Vagina (tissue), 2 donors: ENCODE measurements at regions not wholly inside any gene's neighbourhood (a gene's known extent, or its start where the extent isn't known, plus 50 kb on each side); places are given as distances from the start of the nearest gene placed in this dataset.
A peak's percentile ranks its signal among the peaks of the same experiment; 100 is the strongest.

Source experiments
- DNase-seq, 2 donors: peaks; one replicate each; pipeline ENCODE4 v3.0.0-alpha.2; 2017; ENCODE audit errors: extremely low spot score in 2 of 2
- H3K27ac ChIP-seq: fragments of 200-600 bp; sonication (generic); one replicate; pipeline ENCODE4 v1.5.1; 2019
- H3K27me3 ChIP-seq: fragments of 200-600 bp; sonication (generic); one replicate; pipeline ENCODE4 v1.5.1; 2019
- H3K36me3 ChIP-seq, 2 donors: fragments of 200-600 bp; sonication (generic); one replicate each; pipeline ENCODE4 v1.5.1; 2017 to 2019
- H3K4me1 ChIP-seq: fragments of 200-600 bp; sonication (generic); one replicate; pipeline ENCODE4 v1.5.1; 2019
- H3K4me3 ChIP-seq, 2 donors: fragments of 200-600 bp; sonication (generic); 1 replicate in 1 of 2; 2 replicates in 1 of 2; pipeline ENCODE4 v1.5.1; 2016 to 2019
- H3K9me3 ChIP-seq: fragments of 200-600 bp; sonication (generic); one replicate; pipeline ENCODE4 v1.5.1; 2019
- POLR2A ChIP-seq, 2 donors: fragments of 450-650 bp; IDR thresholded peaks; one replicate each; pipeline ENCODE4 v1.6.1; 2017; ENCODE audit warnings: antibody characterized with exemption in 2 of 2, mild to moderate bottlenecking in 2 of 2, moderate library complexity in 2 of 2
- POLR2AphosphoS5 ChIP-seq, 2 donors: sonication (generic); formaldehyde crosslinking; IDR thresholded peaks; one replicate each; pipeline ENCODE4 v1.9.0; 2017; ENCODE audit warnings: antibody characterized with exemption in 2 of 2, mild to moderate bottlenecking in 2 of 2, low read depth in 1 of 2; ENCODE audit not compliant: insufficient read depth in 1 of 2
- intact Hi-C: fragments of 100-400 bp; cut with DNase I; formaldehyde crosslinking; loops from one replicate; pipeline ENCODE4 v1.15.1; 2023
- TF ChIP-seq, protein P1 (sequence below), 3 experiments: fragments of 450-650 bp in 2 of 3; fragments of 200-600 bp in 1 of 3; sonication (generic) in 1 of 3; IDR thresholded peaks; one replicate each; pipeline ENCODE4 v1.5.1; 2017 to 2019; ENCODE audit warnings: antibody characterized with exemption in 3 of 3, mild to moderate bottlenecking in 2 of 3, moderate library complexity in 2 of 3

DNA sequence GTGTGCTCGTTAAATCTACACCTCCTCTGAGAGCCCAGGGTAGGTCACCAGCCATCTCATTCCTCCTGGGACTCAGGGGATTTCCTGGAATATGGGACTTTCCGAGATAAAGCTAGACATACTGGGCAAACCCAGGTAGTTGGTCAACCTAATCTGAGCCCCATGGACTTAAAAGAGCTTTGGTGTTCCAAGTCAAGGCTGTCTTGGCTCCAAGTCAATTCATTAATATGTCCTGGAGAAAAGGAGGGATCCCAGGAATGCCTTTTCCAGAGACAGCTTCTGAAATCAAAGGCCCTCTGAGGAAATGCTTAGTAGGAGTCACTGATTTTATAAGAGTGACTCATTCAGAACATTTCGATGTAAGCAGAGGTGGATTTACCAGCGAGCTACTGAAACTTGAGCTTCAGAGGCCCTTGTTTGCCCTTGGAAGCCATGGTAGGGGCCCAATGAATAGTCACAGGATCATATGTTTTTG lies 137.3 kb upstream of the UBE2E1 start:
- Histone ChIP-seq H3K4me3 (no peak overlapping the region), H3K27me3 (no peaks in the 10 kb centered on the region), H3K36me3 (no peaks in the 10 kb centered on the region), H3K9me3 (no peaks in the 10 kb centered on the region), H3K27ac (no peak overlapping the region), H3K4me1 (peaks cover 32% of the 10 kb centered on the region)
- no peak for DNase-seq
- intact Hi-C loops: no loop called here
- TF ChIP-seq POLR2A (IDR thresholded peaks at IDR 0.05): no peak
- TF ChIP-seq, protein P1, sequence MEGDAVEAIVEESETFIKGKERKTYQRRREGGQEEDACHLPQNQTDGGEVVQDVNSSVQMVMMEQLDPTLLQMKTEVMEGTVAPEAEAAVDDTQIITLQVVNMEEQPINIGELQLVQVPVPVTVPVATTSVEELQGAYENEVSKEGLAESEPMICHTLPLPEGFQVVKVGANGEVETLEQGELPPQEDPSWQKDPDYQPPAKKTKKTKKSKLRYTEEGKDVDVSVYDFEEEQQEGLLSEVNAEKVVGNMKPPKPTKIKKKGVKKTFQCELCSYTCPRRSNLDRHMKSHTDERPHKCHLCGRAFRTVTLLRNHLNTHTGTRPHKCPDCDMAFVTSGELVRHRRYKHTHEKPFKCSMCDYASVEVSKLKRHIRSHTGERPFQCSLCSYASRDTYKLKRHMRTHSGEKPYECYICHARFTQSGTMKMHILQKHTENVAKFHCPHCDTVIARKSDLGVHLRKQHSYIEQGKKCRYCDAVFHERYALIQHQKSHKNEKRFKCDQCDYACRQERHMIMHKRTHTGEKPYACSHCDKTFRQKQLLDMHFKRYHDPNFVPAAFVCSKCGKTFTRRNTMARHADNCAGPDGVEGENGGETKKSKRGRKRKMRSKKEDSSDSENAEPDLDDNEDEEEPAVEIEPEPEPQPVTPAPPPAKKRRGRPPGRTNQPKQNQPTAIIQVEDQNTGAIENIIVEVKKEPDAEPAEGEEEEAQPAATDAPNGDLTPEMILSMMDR (IDR thresholded peaks at IDR 0.05): no peak
- peak in 1 of 2 donors; percentile 74 for TF ChIP-seq POLR2AphosphoS5 (IDR thresholded peaks at IDR 0.05; ENCODE audit: insufficient read depth in 1 of 2, low read depth in 1 of 2)

DNA sequence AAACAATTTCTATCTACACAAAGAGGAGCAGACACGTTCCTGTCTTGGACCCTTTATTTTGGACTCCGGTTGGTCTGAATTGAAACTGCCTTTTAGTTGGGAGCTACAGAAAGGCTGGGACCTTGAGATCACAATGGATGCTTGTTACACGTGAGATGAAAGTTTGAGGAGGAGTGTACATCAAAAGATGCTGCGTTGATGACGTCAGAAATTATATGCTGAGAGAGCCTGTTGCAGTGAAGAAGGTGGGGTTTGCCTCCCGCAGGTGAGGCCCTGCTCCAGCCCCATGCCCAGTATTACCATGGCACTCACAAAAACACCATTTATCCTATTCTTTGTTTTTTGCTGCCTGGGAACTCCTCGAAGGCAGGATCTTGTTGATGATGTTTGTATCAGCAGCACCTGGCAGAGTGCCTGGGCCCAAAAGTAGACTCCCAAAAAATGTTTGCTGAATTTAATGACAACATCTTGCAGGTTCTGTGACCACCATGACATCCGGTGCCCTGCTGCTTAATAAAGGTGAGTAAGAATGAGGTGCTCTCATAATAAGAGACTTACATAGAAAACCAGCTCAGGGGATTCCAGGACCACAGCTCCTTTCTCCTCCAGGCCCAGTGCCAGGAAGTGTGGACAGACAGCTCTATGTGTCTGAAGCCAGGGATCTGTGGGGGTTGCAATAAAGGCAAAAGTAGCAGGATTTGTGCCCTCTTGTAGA lies 136.1 kb upstream of the UBE2E1 start:
- Histone ChIP-seq H3K9me3 (no peaks in the 10 kb centered on the region), H3K4me3 (no peak overlapping the region), H3K27me3 (no peaks in the 10 kb centered on the region), H3K4me1 (peaks cover 23% of the 10 kb centered on the region), H3K36me3 (no peaks in the 10 kb centered on the region), H3K27ac (no peak overlapping the region)
- TF ChIP-seq, protein P1 (IDR thresholded peaks at IDR 0.05): no peak
- TF ChIP-seq POLR2AphosphoS5 (IDR thresholded peaks at IDR 0.05; ENCODE audit: insufficient read depth in 1 of 2, low read depth in 1 of 2): no peak
- no peak for TF ChIP-seq POLR2A (IDR thresholded peaks at IDR 0.05)
- intact Hi-C loops: no loop called here
- DNase-seq: no peak

DNA sequence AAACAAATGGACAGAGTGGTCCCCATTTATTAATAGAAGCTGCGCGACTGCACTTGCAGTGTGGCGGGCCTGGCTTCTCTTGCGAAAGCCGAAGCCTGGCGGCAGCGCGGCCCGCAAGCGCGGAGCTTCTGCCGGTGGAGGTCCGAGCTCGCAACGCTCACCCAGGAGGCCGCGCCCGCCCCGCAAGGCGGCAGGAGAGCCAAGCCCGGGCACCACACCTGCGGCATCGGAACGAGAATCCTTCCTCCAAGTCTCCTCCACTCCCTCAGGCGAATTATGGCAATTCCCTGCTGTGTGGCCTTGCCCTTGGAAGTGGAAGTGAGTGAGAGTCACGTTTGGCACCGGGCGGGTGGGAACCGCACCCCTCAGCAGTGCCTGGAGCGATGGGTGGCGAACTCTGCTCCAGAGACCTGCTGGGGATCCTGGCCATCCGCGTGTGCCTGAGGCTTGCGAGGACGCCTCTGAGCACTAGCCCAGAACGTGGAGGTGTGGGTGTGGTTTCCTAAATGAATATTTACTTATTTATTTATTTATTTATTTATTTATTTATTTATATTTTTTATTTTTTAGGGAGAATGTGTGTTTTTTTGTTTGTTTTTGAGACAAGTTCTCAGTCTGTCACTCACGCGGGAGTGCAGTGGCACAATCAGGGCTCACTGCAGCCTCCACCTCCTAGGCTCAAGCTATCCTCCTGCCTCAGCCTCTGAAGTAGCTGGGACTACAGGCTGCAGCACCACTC lies 133.7 kb upstream of the UBE2E1 start:
- Histone ChIP-seq H3K9me3 (no peaks in the 10 kb centered on the region), H3K36me3 (no peaks in the 10 kb centered on the region), H3K4me1 (peaks cover 23% of the 10 kb centered on the region), H3K27ac (no peak overlapping the region), H3K27me3 (no peaks in the 10 kb centered on the region), H3K4me3 (peak overlapping the region; percentile 30 to 32)
- TF ChIP-seq, protein P1 (IDR thresholded peaks at IDR 0.05): no peak
- TF ChIP-seq POLR2AphosphoS5 (IDR thresholded peaks at IDR 0.05; ENCODE audit: insufficient read depth in 1 of 2, low read depth in 1 of 2) (no peak), POLR2A (IDR thresholded peaks at IDR 0.05) (no peak)
- intact Hi-C loops: no loop called here
- DNase-seq: no peak

DNA sequence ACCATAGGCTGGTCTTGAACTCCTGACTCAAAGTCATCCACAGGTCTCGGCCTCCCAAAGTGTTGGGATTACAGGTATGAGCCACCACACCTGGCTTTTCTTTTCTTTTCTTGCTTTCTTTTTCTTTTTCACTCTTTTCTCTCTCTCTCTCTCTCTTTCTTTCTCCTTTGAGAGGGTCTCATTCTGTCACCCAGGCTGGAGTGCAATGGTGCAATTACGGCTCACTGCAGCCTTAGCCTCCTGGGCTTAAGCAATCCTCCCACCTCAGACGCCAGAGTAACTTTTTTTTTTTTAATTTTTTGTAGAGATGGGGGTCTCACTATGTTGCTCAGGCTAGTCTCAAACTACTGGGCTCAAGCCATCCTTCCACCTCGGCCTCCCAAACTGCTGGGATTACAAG lies 133.1 kb upstream of the UBE2E1 start:
- Histone ChIP-seq H3K36me3 (no peaks in the 10 kb centered on the region), H3K9me3 (no peaks in the 10 kb centered on the region), H3K27me3 (no peaks in the 10 kb centered on the region), H3K27ac (no peak overlapping the region), H3K4me3 (no peak overlapping the region), H3K4me1 (peaks cover 23% of the 10 kb centered on the region)
- no peak for DNase-seq
- intact Hi-C loops: no loop called here
- TF ChIP-seq POLR2A (IDR thresholded peaks at IDR 0.05): no peak
- TF ChIP-seq POLR2AphosphoS5 (IDR thresholded peaks at IDR 0.05; ENCODE audit: insufficient read depth in 1 of 2, low read depth in 1 of 2): no peak
- TF ChIP-seq, protein P1 (IDR thresholded peaks at IDR 0.05): no peak

DNA sequence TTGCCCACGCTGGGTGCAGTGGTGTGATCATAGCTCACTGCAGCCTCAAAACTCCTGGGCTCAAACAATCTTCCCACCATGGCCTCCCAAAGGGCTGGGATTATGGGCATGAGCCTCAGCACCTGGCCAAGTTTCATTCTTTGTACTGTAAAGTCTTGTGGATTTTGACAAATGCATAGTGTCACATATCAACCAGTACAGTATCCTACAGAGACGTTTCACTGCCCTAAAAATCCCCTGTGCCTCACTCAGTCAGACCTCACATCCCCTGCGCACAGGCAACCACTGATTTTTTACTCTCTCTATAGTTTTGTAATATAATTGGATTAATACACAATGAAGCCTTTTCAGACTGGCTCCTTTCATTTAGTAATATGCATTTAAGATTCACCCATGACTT lies 130.7 kb upstream of the UBE2E1 start:
- no peaks in the 10 kb centered on the region for H3K27me3 ChIP-seq
- H3K27ac ChIP-seq: no peak overlapping the region
- H3K9me3 ChIP-seq: no peaks in the 10 kb centered on the region
- no peak for TF ChIP-seq POLR2AphosphoS5 (IDR thresholded peaks at IDR 0.05; ENCODE audit: insufficient read depth in 1 of 2, low read depth in 1 of 2)
- no peak for TF ChIP-seq POLR2A (IDR thresholded peaks at IDR 0.05)
- TF ChIP-seq, protein P1 (IDR thresholded peaks at IDR 0.05): no peak
- H3K4me1 ChIP-seq: peaks cover 9% of the 10 kb centered on the region
- intact Hi-C loops: no loop called here
- H3K36me3 ChIP-seq: no peaks in the 10 kb centered on the region
- no peak overlapping the region for H3K4me3 ChIP-seq
- no peak for DNase-seq
